Loucy (cell line): ENCODE measurements at regions not wholly inside any gene's neighbourhood (a gene's known extent, or its start where the extent isn't known, plus 50 kb on each side); places are given as distances from the start of the nearest gene placed in this dataset.
A peak's percentile ranks its signal among the peaks of the same experiment; 100 is the strongest.

Experiments
- H2AFZ ChIP-seq: fragments of 200-600 bp; sonication (generic); 2 replicates; pipeline ENCODE4 v1.6.0; 2016; ENCODE audit warnings: antibody characterized with exemption, mild to moderate bottlenecking, low read length, moderate library complexity
- H3F3A ChIP-seq: fragments of 200-600 bp; 2 replicates; pipeline ENCODE4 v1.6.0; 2016; ENCODE audit warnings: antibody characterized with exemption, low read depth, mild to moderate bottlenecking
- H3K27me3 ChIP-seq: fragments of 200-600 bp; sonication (generic); 2 replicates; pipeline ENCODE4 v1.6.1; 2014; ENCODE audit warnings: low read length, mild to moderate bottlenecking; ENCODE audit not compliant: insufficient read depth, poor library complexity, severe bottlenecking
- H3K36me3 ChIP-seq: fragments of 200-600 bp; sonication (generic); 2 replicates; pipeline ENCODE4 v1.6.1; 2016; ENCODE audit warnings: low read length; ENCODE audit not compliant: insufficient read depth
- H3K4me1 ChIP-seq: fragments of 200-600 bp; sonication (generic); 2 replicates; pipeline ENCODE4 v1.5.1; 2014; ENCODE audit warnings: low read length, mild to moderate bottlenecking; ENCODE audit not compliant: insufficient read depth, poor library complexity, severe bottlenecking
- H3K4me2 ChIP-seq: fragments of 200-600 bp; sonication (generic); 2 replicates; pipeline ENCODE4 v1.6.0; 2014; ENCODE audit warnings: antibody characterized with exemption, low read length, low read depth, mild to moderate bottlenecking; ENCODE audit not compliant: poor library complexity, severe bottlenecking
- H3K4me3 ChIP-seq: fragments of 200-600 bp; sonication (generic); 2 replicates; pipeline ENCODE4 v1.5.1; 2014; ENCODE audit warnings: low read length, mild to moderate bottlenecking, mixed read lengths; ENCODE audit not compliant: poor library complexity, severe bottlenecking
- H3K79me2 ChIP-seq: fragments of 200-600 bp; sonication (generic); 2 replicates; pipeline ENCODE4 v1.6.1; 2014; ENCODE audit warnings: low read length; ENCODE audit not compliant: insufficient read depth
- H3K9ac ChIP-seq: fragments of 200-600 bp; sonication (generic); 2 replicates; pipeline ENCODE4 v1.6.0; 2014; ENCODE audit warnings: mild to moderate bottlenecking, low read depth, low read length, moderate library complexity; ENCODE audit not compliant: poor library complexity, severe bottlenecking
- H3K9me2 ChIP-seq: fragments of 200-600 bp; sonication (generic); replicated peaks from 2 replicates; pipeline ENCODE4 v1.6.1; 2016; ENCODE audit warnings: low read depth, low read length, mixed read lengths
- H3K9me3 ChIP-seq: fragments of 200-600 bp; sonication (generic); 2 replicates; pipeline ENCODE4 v1.6.1; 2014; ENCODE audit warnings: mild to moderate bottlenecking, antibody characterized with exemption, low read length, low read depth; ENCODE audit not compliant: insufficient read depth
- H4K20me1 ChIP-seq: fragments of 200-600 bp; sonication (generic); 2 replicates; pipeline ENCODE4 v1.6.0; 2014; ENCODE audit warnings: antibody characterized with exemption, low read length, mild to moderate bottlenecking; ENCODE audit not compliant: insufficient read depth, poor library complexity, severe bottlenecking
- EZH2phosphoT487 ChIP-seq: fragments of 200-600 bp; IDR thresholded peaks from 2 replicates; pipeline ENCODE4 v1.6.1; 2018; ENCODE audit warnings: antibody characterized with exemption, mild to moderate bottlenecking, moderate library complexity, borderline replicate concordance
- TF ChIP-seq, protein P1 (sequence below): fragments of 200-600 bp; sonication (generic); conservative IDR thresholded peaks from 2 replicates; pipeline ENCODE4 v1.5.1; 2014; ENCODE audit warnings: mild to moderate bottlenecking, antibody characterized with exemption, low read length

DNA sequence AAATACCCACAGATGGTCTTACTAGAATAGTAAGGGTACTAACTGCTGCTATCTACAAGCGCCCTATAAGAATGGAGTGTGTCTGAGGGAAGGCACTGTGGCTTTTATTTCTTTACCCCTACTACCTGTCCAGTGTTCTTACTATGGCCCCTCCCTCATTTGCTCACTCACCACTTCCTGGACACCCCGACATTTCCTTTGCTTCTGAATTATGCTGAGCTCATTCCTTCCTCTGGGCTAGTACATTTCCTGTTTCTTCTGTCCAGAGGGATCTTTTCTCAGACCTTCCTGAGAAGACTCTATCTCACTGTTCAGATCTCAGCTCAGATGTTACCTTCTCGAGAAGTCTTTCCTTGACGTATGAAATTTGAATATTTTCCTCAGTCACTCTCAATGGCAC lies 192.1 kb upstream of the DAB1 start:
- Histone ChIP-seq H3K27me3 (no peaks in the 10 kb centered on the region), H3K9me3 (no peaks in the 10 kb centered on the region), H2AFZ (peak overlapping the region; percentile 42; the same call in 1 of the 2 replicates), H3F3A (no peaks in the 10 kb centered on the region), H3K4me1 (peaks cover 16% of the 10 kb centered on the region), H4K20me1 (no peaks in the 10 kb centered on the region), H3K79me2 (no peaks in the 10 kb centered on the region), H3K36me3 (no peaks in the 10 kb centered on the region), H3K9ac (no peak overlapping the region), H3K9me2 (no peaks in the 10 kb centered on the region), H3K4me3 (no peak overlapping the region), H3K4me2 (peak overlapping the region; percentile 40)
- TF ChIP-seq, protein P1, sequence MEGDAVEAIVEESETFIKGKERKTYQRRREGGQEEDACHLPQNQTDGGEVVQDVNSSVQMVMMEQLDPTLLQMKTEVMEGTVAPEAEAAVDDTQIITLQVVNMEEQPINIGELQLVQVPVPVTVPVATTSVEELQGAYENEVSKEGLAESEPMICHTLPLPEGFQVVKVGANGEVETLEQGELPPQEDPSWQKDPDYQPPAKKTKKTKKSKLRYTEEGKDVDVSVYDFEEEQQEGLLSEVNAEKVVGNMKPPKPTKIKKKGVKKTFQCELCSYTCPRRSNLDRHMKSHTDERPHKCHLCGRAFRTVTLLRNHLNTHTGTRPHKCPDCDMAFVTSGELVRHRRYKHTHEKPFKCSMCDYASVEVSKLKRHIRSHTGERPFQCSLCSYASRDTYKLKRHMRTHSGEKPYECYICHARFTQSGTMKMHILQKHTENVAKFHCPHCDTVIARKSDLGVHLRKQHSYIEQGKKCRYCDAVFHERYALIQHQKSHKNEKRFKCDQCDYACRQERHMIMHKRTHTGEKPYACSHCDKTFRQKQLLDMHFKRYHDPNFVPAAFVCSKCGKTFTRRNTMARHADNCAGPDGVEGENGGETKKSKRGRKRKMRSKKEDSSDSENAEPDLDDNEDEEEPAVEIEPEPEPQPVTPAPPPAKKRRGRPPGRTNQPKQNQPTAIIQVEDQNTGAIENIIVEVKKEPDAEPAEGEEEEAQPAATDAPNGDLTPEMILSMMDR, result no peak
- no peak for TF ChIP-seq EZH2phosphoT487

DNA sequence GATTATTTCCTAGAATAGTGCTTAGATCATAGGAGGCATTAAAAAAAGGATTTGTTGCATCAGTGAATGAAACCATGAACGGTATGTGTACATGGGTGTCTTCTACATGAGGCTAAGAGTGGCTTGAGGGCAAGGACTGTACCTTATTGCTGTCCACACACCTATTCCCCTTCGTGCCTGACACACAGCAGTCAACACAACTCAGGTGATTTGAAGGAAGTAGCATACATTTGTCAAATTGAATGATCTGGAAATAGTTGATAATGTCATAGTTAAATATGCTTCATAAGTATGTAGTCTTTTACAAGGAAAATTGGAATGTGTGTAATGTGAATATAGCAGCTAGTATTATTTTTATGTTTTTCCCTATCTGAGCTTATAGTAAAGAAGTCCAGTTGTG lies 189.0 kb upstream of the DAB1 start:
- no peak overlapping the region for H3K4me3 ChIP-seq
- no peak overlapping the region for H3K9ac ChIP-seq
- peaks cover 16% of the 10 kb centered on the region for H3K4me1 ChIP-seq
- H3K36me3 ChIP-seq, result no peaks in the 10 kb centered on the region
- no peaks in the 10 kb centered on the region for H4K20me1 ChIP-seq
- TF ChIP-seq, protein P1, result no peak
- TF ChIP-seq EZH2phosphoT487, result no peak
- no peak overlapping the region for H3K4me2 ChIP-seq
- H3F3A ChIP-seq, result no peaks in the 10 kb centered on the region
- no peaks in the 10 kb centered on the region for H3K79me2 ChIP-seq
- no peaks in the 10 kb centered on the region for H3K9me2 ChIP-seq
- H3K9me3 ChIP-seq, result no peaks in the 10 kb centered on the region
- no peak overlapping the region for H2AFZ ChIP-seq
- H3K27me3 ChIP-seq, result no peaks in the 10 kb centered on the region

DNA sequence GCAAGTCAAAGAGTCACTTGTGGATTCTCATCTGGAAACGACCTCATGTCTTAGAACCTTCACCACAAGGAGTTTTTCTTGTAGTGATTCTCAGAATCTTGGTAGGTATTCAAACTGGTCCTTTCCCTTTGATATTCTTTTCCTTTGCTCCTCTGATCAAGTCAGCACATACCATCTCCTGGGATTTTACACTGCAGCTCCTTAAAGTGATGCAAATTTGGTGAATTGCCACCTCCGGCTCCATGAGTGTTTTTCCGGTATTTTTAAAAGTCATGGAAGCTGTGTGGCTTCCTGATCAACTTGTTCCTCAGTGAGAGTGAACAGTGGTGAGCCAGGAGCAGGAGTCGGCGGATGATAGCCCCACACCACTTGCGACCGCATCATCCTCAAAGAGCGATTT lies 182.1 kb upstream of the DAB1 start:
- no peak overlapping the region for H3K4me2 ChIP-seq
- no peaks in the 10 kb centered on the region for H3K9me3 ChIP-seq
- no peaks in the 10 kb centered on the region for H3F3A ChIP-seq
- H4K20me1 ChIP-seq, result no peaks in the 10 kb centered on the region
- H3K4me3 ChIP-seq, result no peak overlapping the region
- no peak overlapping the region for H2AFZ ChIP-seq
- no peaks in the 10 kb centered on the region for H3K36me3 ChIP-seq
- no peak overlapping the region for H3K9ac ChIP-seq
- H3K79me2 ChIP-seq, result no peaks in the 10 kb centered on the region
- H3K27me3 ChIP-seq, result no peaks in the 10 kb centered on the region
- H3K9me2 ChIP-seq, result no peaks in the 10 kb centered on the region
- peaks cover 18% of the 10 kb centered on the region for H3K4me1 ChIP-seq
- TF ChIP-seq, protein P1, result no peak
- no peak for TF ChIP-seq EZH2phosphoT487
